K562 (cell line): ENCODE measurements at regions not wholly inside any gene's neighbourhood (a gene's known extent, or its start where the extent isn't known, plus 50 kb on each side); places are given as distances from the start of the nearest gene placed in this dataset.
A peak's percentile ranks its signal among the peaks of the same experiment; 100 is the strongest.

Experiments used
- ATAC-seq: fragments of 200-7000 bp; cut with Tn5 transposase; 3 replicates; pipeline ENCODE4 v1.9.1; 2020; ENCODE audit warnings: moderate library complexity
- BruUV-seq: library from RNA; stranded (reverse); fragments of 400-500 nt; replicated peaks from 2 replicates; lab custom pipeline; 2021; lab: Mats Ljungman, UMichigan
- CTCF ChIA-PET: fragments of 300-600 bp; formaldehyde crosslinking; extraction: SDS; loops from one replicate; lab custom pipeline; 2021; ENCODE audit warnings: low intra/inter-chr PET ratio; lab: Yijun Ruan, JAX
- POLR2A ChIA-PET: fragments of 300-600, 350-650 bp; sonication (Branson Sonifier 250); formaldehyde crosslinking; extraction: SDS; loops from one replicate; lab custom pipeline; 2021; ENCODE audit warnings: antibody characterized with exemption, inconsistent platforms; lab: Yijun Ruan, JAX
- DNase-seq, 4 experiments: peaks; one replicate each; pipeline versions ENCODE4 v3.0.0 to v3.0.0-alpha.2; 2011 to 2018; ENCODE audit warnings: low spot score in 3 of 4, mixed read lengths in 3 of 4; ENCODE audit errors: extremely low read depth in 1 of 4
- FAIRE-seq: peaks from 2 replicates; lab custom pipeline; 2011; peaks lifted over from hg19 to GRCh38; lab: Jason Lieb, UNC
- H2AFZ ChIP-seq: 2 replicates; pipeline ENCODE4 v1.6.0; 2011; ENCODE audit warnings: low read depth, low read length, control low read depth, inconsistent platforms
- H3K27ac ChIP-seq: fragments of 200-600 bp; 3 replicates; pipeline ENCODE4 v1.8.0; 2011; ENCODE audit warnings: low read depth, mild to moderate bottlenecking, control low read depth, inconsistent platforms, low read length, moderate library complexity, mixed read lengths; ENCODE audit errors: extremely low read depth
- H3K27me3 ChIP-seq, 2 experiments: fragments of 300-600 bp in 1 of 2; 2 replicates in 1 of 2; 3 replicates in 1 of 2; pipeline versions ENCODE4 v1.6.0 to v1.8.0; 2011; ENCODE audit warnings: inconsistent platforms in 2 of 2, low read length in 2 of 2, mild to moderate bottlenecking in 1 of 2, mixed read lengths in 1 of 2, moderate library complexity in 1 of 2; ENCODE audit not compliant: control insufficient read depth in 2 of 2, insufficient read depth in 2 of 2
- H3K36me3 ChIP-seq: fragments of 300-600 bp; 3 replicates; pipeline ENCODE4 v1.8.0; 2011; ENCODE audit warnings: mild to moderate bottlenecking, low read length, inconsistent platforms; ENCODE audit not compliant: control insufficient read depth, insufficient read depth
- H3K4me1 ChIP-seq, 2 experiments: fragments of 200-600 bp in 1 of 2; replicated peaks in 1 of 2; 2 replicates in 1 of 2; 3 replicates in 1 of 2; pipeline versions ENCODE4 v1.5.1 to v1.8.0; 2011; ENCODE audit warnings: inconsistent platforms in 2 of 2, low read length in 2 of 2, mild to moderate bottlenecking in 1 of 2, mixed read lengths in 1 of 2, moderate library complexity in 1 of 2; ENCODE audit not compliant: control insufficient read depth in 2 of 2, insufficient read depth in 2 of 2
- H3K4me2 ChIP-seq: 2 replicates; pipeline ENCODE4 v1.6.1; 2011; ENCODE audit warnings: low read length, control low read depth, inconsistent platforms, mixed read lengths; ENCODE audit not compliant: insufficient read depth
- H3K4me3 ChIP-seq: fragments of 200-600 bp; sonication (generic), shearing (Covaris generic); 2 replicates; pipeline ENCODE4 v1.5.1; 2016; ENCODE audit warnings: control low read depth, inconsistent platforms
- H3K79me2 ChIP-seq: fragments of 200-600 bp; 3 replicates; pipeline ENCODE4 v1.8.0; 2011; ENCODE audit warnings: low read length, inconsistent platforms; ENCODE audit not compliant: control insufficient read depth, insufficient read depth
- H3K9ac ChIP-seq, 2 experiments: 2 replicates each; pipeline versions ENCODE4 v1.6.0 to v1.6.1; 2011; ENCODE audit warnings: low read depth in 2 of 2, low read length in 2 of 2, control low read depth in 1 of 2, inconsistent platforms in 1 of 2, mild to moderate bottlenecking in 1 of 2, mixed read lengths in 1 of 2; ENCODE audit not compliant: insufficient read depth in 1 of 2
- H3K9me1 ChIP-seq: one replicate; pipeline ENCODE4 v1.6.0; 2011; ENCODE audit warnings: inconsistent platforms, mild to moderate bottlenecking, low read length, moderate library complexity; ENCODE audit not compliant: control insufficient read depth, insufficient read depth
- H3K9me3 ChIP-seq: replicated peaks from 2 replicates; pipeline ENCODE4 v1.5.1; 2011; ENCODE audit warnings: low read depth, low read length, inconsistent platforms; ENCODE audit not compliant: control insufficient read depth, insufficient read depth
- H4K20me1 ChIP-seq: replicated peaks from 2 replicates; pipeline ENCODE4 v1.6.1; 2011; ENCODE audit warnings: low read length, inconsistent platforms, mixed read lengths; ENCODE audit not compliant: control insufficient read depth, insufficient read depth
- CREB3 ChIP-seq: fragments of 450-650 bp; conservative IDR thresholded peaks from 2 replicates; pipeline ENCODE4 v1.6.1; 2016; ENCODE audit warnings: missing genetic modification characterization, low read depth, mild to moderate bottlenecking, missing compliant biosample characterization, moderate library complexity
- NFRKB ChIP-seq: fragments of 450-650 bp; IDR thresholded peaks from 2 replicates; pipeline ENCODE4 v1.6.1; 2016; ENCODE audit warnings: low read depth
- POLR2B ChIP-seq: fragments of 450-650 bp; IDR thresholded peaks from 2 replicates; pipeline ENCODE4 v1.6.1; 2018; ENCODE audit warnings: low read depth; ENCODE audit not compliant: partially characterized antibody
- PYGO2 ChIP-seq: fragments of 450-650 bp; IDR thresholded peaks from 2 replicates; pipeline ENCODE4 v1.6.1; 2016; ENCODE audit warnings: mild to moderate bottlenecking, missing genetic modification characterization, moderate library complexity, missing compliant biosample characterization
- TCF7L2 ChIP-seq: fragments of 150-350 bp; IDR thresholded peaks from 2 replicates; pipeline ENCODE4 v1.6.1; 2016; ENCODE audit warnings: low read depth, mild to moderate bottlenecking, low read length, moderate library complexity
- ZKSCAN3 ChIP-seq: fragments of 250-450 bp; sonication (Bioruptor Pico); IDR thresholded peaks from 2 replicates; pipeline ENCODE4 v1.4.0; 2020
- ZNF239 ChIP-seq: fragments of 250-450 bp; sonication (Bioruptor Pico); IDR thresholded peaks from 2 replicates; pipeline ENCODE4 v1.4.0; 2020; ENCODE audit warnings: mild to moderate bottlenecking
- ZNF316 ChIP-seq: fragments of 450-650 bp; IDR thresholded peaks from 2 replicates; pipeline ENCODE4 v1.6.1; 2016
- WGBS: fragments of 100-300 bp; shearing (Covaris generic); methylation state at CpG from one replicate; pipeline ENCODE4 v1.1.6; 2016; ENCODE audit warnings: low coverage, mixed read lengths; ENCODE audit not compliant: insufficient coverage; ENCODE audit errors: missing lambda C conversion rate; 5-methylcytosine and 5-hydroxymethylcytosine counted together
- in situ Hi-C: fragments of 300-500 bp; cut with MboI; formaldehyde crosslinking; loops from 4 replicates; pipeline ENCODE4 v1.15.0; 2018; ENCODE audit warnings: inconsistent platforms, mixed read lengths
- intact Hi-C: fragments of 100-400 bp; cut with micrococcal nuclease; formaldehyde crosslinking; loops from 2 replicates; pipeline ENCODE4 v1.14.2; 2022
- TF ChIP-seq, protein P1 (sequence below): fragments of 450-650 bp; formaldehyde crosslinking; IDR thresholded peaks from 2 replicates; pipeline ENCODE4 v1.4.0; 2020; ENCODE audit warnings: mild to moderate bottlenecking, mixed read lengths
- TF ChIP-seq, protein P2 (sequence below), 2 experiments: IDR thresholded peaks; 2 replicates each; pipeline ENCODE4 v1.6.1; 2012; ENCODE audit warnings: improper control_type of control experiment in 2 of 2, low read depth in 2 of 2, low read length in 2 of 2, borderline replicate concordance in 1 of 2

GRCh38 chr1:184210862-184211261, 159.3 kb downstream of the TSEN15 start:
- WGBS = 0% methylated on average over 6 of the region's 6 CpGs
- Histone ChIP-seq H4K20me1 (no peaks in the 10 kb centered on the region), H3K79me2 (no peaks in the 10 kb centered on the region), H3K4me2 (no peak overlapping the region), H3K36me3 (no peaks in the 10 kb centered on the region), H3K9me1 (no peaks in the 10 kb centered on the region), H3K9ac (no peak overlapping the region), H3K9me3 (no peaks in the 10 kb centered on the region), H3K27me3 (peaks cover 2 to 26% of the 10 kb centered on the region in 2 experiments; a peak in 2 of 5 replicates), H3K4me3 (no peak overlapping the region), H3K27ac (no peak overlapping the region), H2AFZ (no peak overlapping the region), H3K4me1 (no peaks in the 10 kb centered on the region)
- intact Hi-C loops (no loop called here), in situ Hi-C loops (no loop called here)
- no peak for FAIRE-seq
- ChIA-PET POLR2A (no interaction called here), CTCF (interaction anchor here (0.6 kb wide), 1 partner anchor 329 kb away, joined by 3 read pairs; no protein-coding TSS in a partner anchor)
- no peak for DNase-seq
- no TSS peak for BruUV-seq
- no peak for ATAC-seq
- TF ChIP-seq POLR2B (no peak), ZNF316 (peak; percentile 13; the same call in 1 of the 2 replicates)

DNA sequence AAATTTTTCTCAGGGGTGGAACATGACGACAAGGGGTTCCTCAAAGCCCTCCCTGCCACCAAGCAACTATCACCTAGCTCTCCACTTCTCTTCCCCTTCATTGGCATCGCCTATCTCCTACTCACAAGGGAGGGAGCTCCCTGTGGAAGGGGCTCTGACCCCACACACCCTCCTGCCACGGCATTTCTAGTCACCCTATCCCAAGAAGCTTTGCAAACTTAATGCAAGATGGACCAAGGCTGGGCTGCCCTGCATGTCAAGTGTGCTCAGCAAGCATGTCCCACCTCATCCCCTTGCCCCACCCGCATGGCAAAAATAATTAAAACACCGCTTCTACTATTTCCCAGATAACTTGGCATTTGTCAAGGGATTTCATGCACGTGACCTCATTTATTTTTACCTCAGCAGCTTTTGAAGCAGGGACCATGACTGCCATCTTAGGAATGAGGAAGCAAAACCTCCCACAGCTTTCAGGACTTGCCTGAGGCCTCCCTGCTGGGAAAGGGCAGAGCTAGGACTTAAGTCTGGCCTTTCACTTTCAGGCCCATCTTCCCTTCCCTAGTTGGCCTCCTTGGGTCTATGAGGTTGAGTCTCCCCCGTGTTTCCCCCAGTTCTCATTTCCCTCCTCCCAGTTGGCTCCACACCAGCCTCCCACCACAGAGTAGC, 161.3 kb downstream of the TSEN15 start:
- Histone ChIP-seq H3K4me2 (no peak overlapping the region), H3K79me2 (no peaks in the 10 kb centered on the region), H3K27ac (no peak overlapping the region), H3K9ac (no peak overlapping the region), H2AFZ (no peak overlapping the region), H3K9me1 (no peaks in the 10 kb centered on the region), H3K4me1 (no peaks in the 10 kb centered on the region), H3K27me3 (peaks cover 2 to 26% of the 10 kb centered on the region in 2 experiments; a peak in 2 of 5 replicates), H4K20me1 (no peaks in the 10 kb centered on the region), H3K36me3 (no peaks in the 10 kb centered on the region), H3K4me3 (no peak overlapping the region), H3K9me3 (no peaks in the 10 kb centered on the region)
- POLR2A ChIA-PET = interaction anchor here (1.9 kb wide), 1 partner anchor 12 kb away, joined by 5 read pairs; no protein-coding TSS in a partner anchor
- ATAC-seq = no peak; the same call in 2 of the 3 replicates
- WGBS = 4% methylated on average over 7 of the region's 7 CpGs
- intact Hi-C loops = no loop called here
- FAIRE-seq = no peak
- CTCF ChIA-PET = no interaction called here
- no TSS peak for BruUV-seq
- in situ Hi-C loops = no loop called here
- no peak for DNase-seq
- TF ChIP-seq, protein P1, sequence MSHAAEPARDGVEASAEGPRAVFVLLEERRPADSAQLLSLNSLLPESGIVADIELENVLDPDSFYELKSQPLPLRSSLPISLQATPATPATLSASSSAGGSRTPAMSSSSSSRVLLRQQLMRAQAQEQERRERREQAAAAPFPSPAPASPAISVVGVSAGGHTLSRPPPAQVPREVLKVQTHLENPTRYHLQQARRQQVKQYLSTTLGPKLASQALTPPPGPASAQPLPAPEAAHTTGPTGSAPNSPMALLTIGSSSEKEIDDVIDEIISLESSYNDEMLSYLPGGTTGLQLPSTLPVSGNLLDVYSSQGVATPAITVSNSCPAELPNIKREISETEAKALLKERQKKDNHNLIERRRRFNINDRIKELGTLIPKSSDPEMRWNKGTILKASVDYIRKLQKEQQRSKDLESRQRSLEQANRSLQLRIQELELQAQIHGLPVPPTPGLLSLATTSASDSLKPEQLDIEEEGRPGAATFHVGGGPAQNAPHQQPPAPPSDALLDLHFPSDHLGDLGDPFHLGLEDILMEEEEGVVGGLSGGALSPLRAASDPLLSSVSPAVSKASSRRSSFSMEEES (CRISPR knock-in tag) = peak; percentile 35; the same call in 1 of the 2 replicates
- TF ChIP-seq ZKSCAN3 (CRISPR knock-in tag) = no peak
- no peak for TF ChIP-seq PYGO2 (tag)
- no peak for TF ChIP-seq CREB3 (tag)
- TF ChIP-seq ZNF239 (CRISPR knock-in tag) = no peak
- TF ChIP-seq NFRKB = no peak
- TF ChIP-seq, protein P2, sequence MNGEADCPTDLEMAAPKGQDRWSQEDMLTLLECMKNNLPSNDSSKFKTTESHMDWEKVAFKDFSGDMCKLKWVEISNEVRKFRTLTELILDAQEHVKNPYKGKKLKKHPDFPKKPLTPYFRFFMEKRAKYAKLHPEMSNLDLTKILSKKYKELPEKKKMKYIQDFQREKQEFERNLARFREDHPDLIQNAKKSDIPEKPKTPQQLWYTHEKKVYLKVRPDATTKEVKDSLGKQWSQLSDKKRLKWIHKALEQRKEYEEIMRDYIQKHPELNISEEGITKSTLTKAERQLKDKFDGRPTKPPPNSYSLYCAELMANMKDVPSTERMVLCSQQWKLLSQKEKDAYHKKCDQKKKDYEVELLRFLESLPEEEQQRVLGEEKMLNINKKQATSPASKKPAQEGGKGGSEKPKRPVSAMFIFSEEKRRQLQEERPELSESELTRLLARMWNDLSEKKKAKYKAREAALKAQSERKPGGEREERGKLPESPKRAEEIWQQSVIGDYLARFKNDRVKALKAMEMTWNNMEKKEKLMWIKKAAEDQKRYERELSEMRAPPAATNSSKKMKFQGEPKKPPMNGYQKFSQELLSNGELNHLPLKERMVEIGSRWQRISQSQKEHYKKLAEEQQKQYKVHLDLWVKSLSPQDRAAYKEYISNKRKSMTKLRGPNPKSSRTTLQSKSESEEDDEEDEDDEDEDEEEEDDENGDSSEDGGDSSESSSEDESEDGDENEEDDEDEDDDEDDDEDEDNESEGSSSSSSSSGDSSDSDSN (IDR thresholded peaks at IDR 0.05; ENCODE audit: borderline replicate concordance in 1 of 2, low read depth in 2 of 2, low read length in 2 of 2) = no peak
- TF ChIP-seq TCF7L2 = no peak
